Epithelial cell of proximal tubule (primary cell): ENCODE measurements at regions not wholly inside any gene's neighbourhood (a gene's known extent, or its start where the extent isn't known, plus 50 kb on each side); places are given as distances from the start of the nearest gene placed in this dataset.
"Not testable (repeated sequence)": the region's sequence is repeated elsewhere in the genome, so short reads cannot be mapped to it uniquely, and the experiment has no call there.

ENCODE experiments used
- DNase-seq: peaks from one replicate; pipeline ENCODE4 v3.0.0-alpha.2; 2011; ENCODE audit warnings: low read depth
- H3K4me3 ChIP-seq: 2 replicates; pipeline ENCODE4 v1.5.1; 2011; ENCODE audit warnings: low read depth, mild to moderate bottlenecking, low read length
- CTCF ChIP-seq: conservative IDR thresholded peaks from 2 replicates; pipeline ENCODE4 v1.5.1; 2012; ENCODE audit warnings: low read depth, mild to moderate bottlenecking, low read length

- no peak for TF ChIP-seq CTCF
- H3K4me3 ChIP-seq = no peak overlapping the region
- DNase-seq = no peak
Measured at GRCh38 chr13:39823063-39823713, 167.7 kb downstream of the COG6 start.

- TF ChIP-seq CTCF = no peak
- no peak for DNase-seq
Measured at GRCh38 chr13:39825886-39826285, 170.4 kb downstream of the COG6 start.

DNA sequence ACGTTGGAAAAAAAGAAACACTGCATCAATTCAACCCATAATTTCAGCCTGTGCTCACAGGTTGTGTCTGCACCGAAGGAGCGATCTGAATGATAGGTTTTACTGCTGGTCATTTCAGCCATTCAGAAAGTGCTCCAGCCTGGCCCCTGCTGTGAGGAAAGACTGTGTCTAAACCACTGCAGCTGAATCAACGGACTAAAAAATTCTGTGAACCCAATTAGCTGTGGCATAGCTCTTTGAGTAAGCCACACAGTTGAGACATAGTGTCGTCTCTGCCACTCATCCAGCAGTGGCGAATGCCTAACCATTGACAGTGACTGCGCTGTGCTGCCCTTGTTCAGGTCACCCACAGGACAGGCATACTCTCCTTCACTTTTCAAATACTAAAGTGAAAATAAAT, 179.8 kb downstream of the COG6 start:
- DNase-seq = no peak
- no peak overlapping the region for H3K4me3 ChIP-seq
- TF ChIP-seq CTCF = no peak

More at GRCh38 chr13:39825886-39826285, 170.4 kb downstream of the COG6 start:
- no peak overlapping the region for H3K4me3 ChIP-seq

- no peak for TF ChIP-seq CTCF
- no peak overlapping the region for H3K4me3 ChIP-seq
- no peak for DNase-seq
Measured at GRCh38 chr13:39836038-39836437, 180.6 kb downstream of the COG6 start.

DNA sequence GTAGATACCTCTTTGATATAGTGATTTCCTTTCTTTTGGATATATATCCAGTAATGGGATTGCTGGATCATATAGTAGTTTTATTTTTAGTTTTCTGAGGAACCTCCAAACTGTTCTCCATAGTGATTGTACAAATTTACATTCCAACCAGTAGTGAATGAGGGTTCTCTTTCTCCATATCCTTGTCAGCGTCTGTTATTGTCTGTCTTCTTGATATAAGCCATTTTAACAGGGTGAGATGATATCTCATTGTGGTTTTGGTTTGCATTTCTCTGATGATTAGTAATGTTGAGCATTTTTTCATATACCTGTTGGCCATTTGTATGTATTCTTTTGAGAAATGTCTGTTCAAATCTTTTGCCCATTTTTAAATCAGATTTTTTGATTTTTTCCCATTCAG, 182.4 kb downstream of the COG6 start:
- H3K4me3 ChIP-seq, DNase-seq: not testable (repeated sequence)

- DNase-seq = no peak
- no peak overlapping the region for H3K4me3 ChIP-seq
- no peak for TF ChIP-seq CTCF
Measured at GRCh38 chr13:39840201-39840600, 184.7 kb downstream of the COG6 start.

DNA sequence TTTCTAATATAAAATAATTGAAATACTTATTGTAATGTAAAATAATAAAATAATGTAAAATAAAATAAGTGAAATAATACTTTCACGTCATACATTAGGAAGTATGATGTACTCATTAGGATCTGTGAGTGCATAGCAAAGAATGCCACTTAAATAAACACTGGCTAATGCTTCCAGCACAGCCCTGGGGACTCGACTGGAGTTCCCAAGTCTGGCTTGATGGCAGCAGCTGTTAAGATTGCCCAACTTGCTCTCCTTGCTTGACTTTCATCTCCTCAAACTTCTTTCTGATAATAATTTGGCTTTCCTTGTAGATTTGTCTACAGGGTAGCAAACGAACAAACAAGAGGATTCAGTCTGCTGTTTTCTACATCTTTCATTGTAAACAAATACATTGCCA, 191.9 kb downstream of the COG6 start:
- no peak for DNase-seq
- no peak overlapping the region for H3K4me3 ChIP-seq
- no peak for TF ChIP-seq CTCF
